ENCODE measurements at regions not wholly inside any gene's neighbourhood (a gene's known extent, or its start where the extent isn't known, plus 50 kb on each side); places are given as distances from the start of the nearest gene placed in this dataset.

DNA sequence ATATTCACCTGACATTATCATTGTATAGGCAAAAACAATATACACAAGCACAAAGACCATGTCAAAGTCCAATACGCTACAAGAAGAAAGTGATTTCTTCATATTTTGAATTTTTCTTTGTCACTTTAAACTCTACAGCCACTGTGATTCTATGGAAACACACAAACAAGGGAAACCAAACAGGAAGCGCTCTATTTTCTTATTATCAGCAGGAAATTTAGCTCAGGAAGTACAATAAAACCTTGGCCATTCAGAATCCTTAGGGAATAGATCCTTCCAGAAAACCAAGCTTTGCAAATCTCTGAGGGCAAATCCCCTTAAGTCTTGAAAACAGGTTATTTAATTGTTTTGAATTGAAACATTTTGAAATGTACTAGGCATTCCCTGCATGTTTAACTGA, 336.2 kb downstream of the EPHA4 start:
- CTCF ChIA-PET (ENCODE audit: low intra/inter-chr PET ratio, low total read pairs) = no interaction called here
- Histone ChIP-seq H3K9me3 (ENCODE audit: low read length) (peaks cover 5% of the 10 kb centered on the region; the same call in 1 of the 2 replicates), H2AFZ (ENCODE audit: low read length) (no peak overlapping the region), H3K79me2 (ENCODE audit: insufficient read depth, low read length) (no peaks in the 10 kb centered on the region), H3K9ac (ENCODE audit: insufficient read depth, low read depth, low read length) (no peak overlapping the region), H3K27ac (ENCODE audit: extremely low read length, insufficient read depth, low read length) (no peak overlapping the region), H3K4me1 (ENCODE audit: insufficient read depth, low read length) (no peaks in the 10 kb centered on the region), H3K4me2 (ENCODE audit: low read depth, low read length) (no peak overlapping the region), H3K36me3 (replicated peaks in 1 of 2; ENCODE audit: control insufficient read depth in 1 of 2, insufficient read depth in 2 of 2, low read length in 2 of 2) (no peaks in the 10 kb centered on the region), H3K4me3 (replicated peaks in 1 of 3; ENCODE audit: insufficient read depth in 1 of 3, low read depth in 2 of 3, low read length in 3 of 3) (no peak overlapping the region), H4K20me1 (ENCODE audit: insufficient read depth, low read length) (no peaks in the 10 kb centered on the region), H3K27me3 (ENCODE audit: control insufficient read depth in 1 of 2, insufficient read depth in 2 of 2, low read length in 2 of 2) (no peaks in the 10 kb centered on the region)
- ATAC-seq (no peak), FAIRE-seq (no peak), DNase-seq (ENCODE audit: low spot score) (no peak)
- WGBS (ENCODE audit: low lambda C conversion rate) = 20% methylated on average over 2 of the region's 2 CpGs
- intact Hi-C loops (cut with micrococcal nuclease; ENCODE audit: unreplicated experiment) (no loop called here), in situ Hi-C loops (cut with HindIII; ENCODE audit: extremely low pct_ligation_motif_present, low pct_unique_long_range_greater_than_20kb) (no loop called here)
- TF ChIP-seq ELF4 (CRISPR knock-in tag; IDR thresholded peaks at IDR 0.05; ENCODE audit: borderline replicate concordance) = no peak
- TF ChIP-seq, protein P1, sequence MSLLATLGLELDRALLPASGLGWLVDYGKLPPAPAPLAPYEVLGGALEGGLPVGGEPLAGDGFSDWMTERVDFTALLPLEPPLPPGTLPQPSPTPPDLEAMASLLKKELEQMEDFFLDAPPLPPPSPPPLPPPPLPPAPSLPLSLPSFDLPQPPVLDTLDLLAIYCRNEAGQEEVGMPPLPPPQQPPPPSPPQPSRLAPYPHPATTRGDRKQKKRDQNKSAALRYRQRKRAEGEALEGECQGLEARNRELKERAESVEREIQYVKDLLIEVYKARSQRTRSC (CRISPR knock-in tag; IDR thresholded peaks at IDR 0.05; ENCODE audit: low read depth) = no peak
- no peak for TF ChIP-seq CEBPB (IDR thresholded peaks at IDR 0.05; ENCODE audit: borderline replicate concordance, low read depth, low read length)
- no peak for TF ChIP-seq RERE (CRISPR knock-in tag; IDR thresholded peaks at IDR 0.05; ENCODE audit: low read depth)
- no peak for TF ChIP-seq ZNF292 (CRISPR knock-in tag; IDR thresholded peaks at IDR 0.05; ENCODE audit: borderline replicate concordance, low read depth)
- no peak for TF ChIP-seq RAD21 (CRISPR knock-in tag; IDR thresholded peaks at IDR 0.05)
- TF ChIP-seq SMAD1 (CRISPR knock-in tag; IDR thresholded peaks at IDR 0.05; ENCODE audit: borderline replicate concordance, low read depth) = no peak
- TF ChIP-seq ZNF737 (CRISPR knock-in tag; IDR thresholded peaks at IDR 0.05; ENCODE audit: borderline replicate concordance) = no peak
- TF ChIP-seq, protein P2, sequence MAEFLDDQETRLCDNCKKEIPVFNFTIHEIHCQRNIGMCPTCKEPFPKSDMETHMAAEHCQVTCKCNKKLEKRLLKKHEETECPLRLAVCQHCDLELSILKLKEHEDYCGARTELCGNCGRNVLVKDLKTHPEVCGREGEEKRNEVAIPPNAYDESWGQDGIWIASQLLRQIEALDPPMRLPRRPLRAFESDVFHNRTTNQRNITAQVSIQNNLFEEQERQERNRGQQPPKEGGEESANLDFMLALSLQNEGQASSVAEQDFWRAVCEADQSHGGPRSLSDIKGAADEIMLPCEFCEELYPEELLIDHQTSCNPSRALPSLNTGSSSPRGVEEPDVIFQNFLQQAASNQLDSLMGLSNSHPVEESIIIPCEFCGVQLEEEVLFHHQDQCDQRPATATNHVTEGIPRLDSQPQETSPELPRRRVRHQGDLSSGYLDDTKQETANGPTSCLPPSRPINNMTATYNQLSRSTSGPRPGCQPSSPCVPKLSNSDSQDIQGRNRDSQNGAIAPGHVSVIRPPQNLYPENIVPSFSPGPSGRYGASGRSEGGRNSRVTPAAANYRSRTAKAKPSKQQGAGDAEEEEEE (CRISPR knock-in tag; IDR thresholded peaks at IDR 0.05; ENCODE audit: borderline replicate concordance) = no peak
- TF ChIP-seq CREM (IDR thresholded peaks at IDR 0.05) = no peak
- TF ChIP-seq CREM (CRISPR knock-in tag; IDR thresholded peaks at IDR 0.05) = no peak
- TF ChIP-seq, protein P3, sequence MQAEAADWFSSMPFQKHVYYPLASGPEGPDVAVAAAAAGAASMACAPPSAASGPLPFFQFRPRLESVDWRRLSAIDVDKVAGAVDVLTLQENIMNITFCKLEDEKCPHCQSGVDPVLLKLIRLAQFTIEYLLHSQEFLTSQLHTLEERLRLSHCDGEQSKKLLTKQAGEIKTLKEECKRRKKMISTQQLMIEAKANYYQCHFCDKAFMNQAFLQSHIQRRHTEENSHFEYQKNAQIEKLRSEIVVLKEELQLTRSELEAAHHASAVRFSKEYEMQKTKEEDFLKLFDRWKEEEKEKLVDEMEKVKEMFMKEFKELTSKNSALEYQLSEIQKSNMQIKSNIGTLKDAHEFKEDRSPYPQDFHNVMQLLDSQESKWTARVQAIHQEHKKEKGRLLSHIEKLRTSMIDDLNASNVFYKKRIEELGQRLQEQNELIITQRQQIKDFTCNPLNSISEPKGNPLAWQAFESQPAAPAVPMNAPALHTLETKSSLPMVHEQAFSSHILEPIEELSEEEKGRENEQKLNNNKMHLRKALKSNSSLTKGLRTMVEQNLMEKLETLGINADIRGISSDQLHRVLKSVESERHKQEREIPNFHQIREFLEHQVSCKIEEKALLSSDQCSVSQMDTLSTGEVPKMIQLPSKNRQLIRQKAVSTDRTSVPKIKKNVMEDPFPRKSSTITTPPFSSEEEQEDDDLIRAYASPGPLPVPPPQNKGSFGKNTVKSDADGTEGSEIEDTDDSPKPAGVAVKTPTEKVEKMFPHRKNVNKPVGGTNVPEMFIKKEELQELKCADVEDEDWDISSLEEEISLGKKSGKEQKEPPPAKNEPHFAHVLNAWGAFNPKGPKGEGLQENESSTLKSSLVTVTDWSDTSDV (CRISPR knock-in tag; IDR thresholded peaks at IDR 0.05) = no peak
- no peak for TF ChIP-seq XBP1 (CRISPR knock-in tag; IDR thresholded peaks at IDR 0.05)
- TF ChIP-seq ZBTB20 (CRISPR knock-in tag; IDR thresholded peaks at IDR 0.05; ENCODE audit: borderline replicate concordance, low read depth) = no peak
- POLR2A ChIA-PET = no interaction called here
- BruUV-seq (replicated peaks) = no TSS peak
